ENCODE measurements at regions not wholly inside any gene's neighbourhood (a gene's known extent, or its start where the extent isn't known, plus 50 kb on each side); places are given as distances from the start of the nearest gene placed in this dataset.
"Not testable (repeated sequence)": the region's sequence is repeated elsewhere in the genome, so short reads cannot be mapped to it uniquely, and the experiment has no call there.

DNA sequence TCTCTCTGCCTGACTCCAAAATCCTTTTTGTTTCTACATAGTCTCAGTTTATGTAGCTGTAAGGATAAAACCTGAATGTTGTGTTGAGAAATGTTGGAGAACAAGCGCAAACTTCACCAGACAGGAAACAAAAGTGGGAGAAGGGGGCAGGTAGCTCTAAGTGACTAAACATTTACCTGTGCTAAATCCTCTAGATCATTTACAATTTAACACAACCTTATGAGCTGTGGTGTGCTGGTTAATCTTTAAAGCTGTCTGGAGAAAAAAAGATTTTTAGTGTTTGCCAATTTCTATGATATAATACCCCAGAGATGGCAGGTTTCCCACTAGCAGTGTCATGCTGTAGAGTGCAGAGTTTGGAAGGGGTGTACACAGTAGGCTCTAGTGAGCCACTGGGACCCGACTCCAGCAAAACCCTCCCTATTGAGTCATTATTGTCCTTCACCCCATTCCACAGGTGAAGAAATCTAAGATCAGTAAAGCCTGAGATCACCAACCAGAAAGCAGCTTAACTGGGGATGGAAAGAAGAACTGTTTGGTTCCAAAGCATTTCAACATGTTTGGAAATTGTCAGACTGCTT, 992.0 kb downstream of the DCDC2C start:
- no peak for DNase-seq (ENCODE audit: low read depth)

DNA sequence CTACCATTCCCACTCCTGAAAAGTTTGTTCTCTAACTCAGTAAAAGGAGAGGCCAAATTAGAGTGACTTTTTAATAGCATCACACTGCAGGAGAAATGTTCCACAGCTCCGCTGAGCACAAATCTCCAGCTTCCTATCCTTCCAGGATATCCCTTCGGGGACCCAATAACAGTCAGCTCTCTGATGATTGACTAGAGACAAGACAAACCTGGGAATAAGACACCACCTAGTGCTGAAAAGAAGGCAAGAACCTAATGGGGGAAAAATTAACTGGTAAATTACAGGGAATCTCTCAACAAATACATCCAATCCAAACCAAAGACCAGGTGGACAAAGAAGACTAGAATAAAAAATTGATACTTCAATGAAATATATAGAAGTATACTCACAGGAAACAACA, 977.1 kb upstream of the SOX11 start:
- no peak for DNase-seq (ENCODE audit: low read depth)

DNA sequence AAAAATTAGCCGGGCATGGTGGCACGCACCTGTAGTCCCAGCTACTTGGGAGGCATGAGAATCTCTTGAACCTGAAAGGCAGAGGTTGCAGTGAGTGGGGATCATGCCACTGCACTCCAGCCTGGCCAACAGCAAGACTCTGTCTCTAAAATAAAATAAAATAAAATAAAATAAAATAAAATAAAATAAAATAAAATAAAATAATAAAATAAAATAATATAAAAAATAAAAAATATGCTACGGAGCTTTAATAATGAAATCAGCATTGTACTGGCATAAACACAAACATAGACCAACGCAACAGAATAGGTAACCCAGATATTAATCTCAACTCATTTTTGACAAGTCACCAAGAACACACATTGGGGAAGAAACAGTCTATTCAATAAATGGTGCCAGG, 973.4 kb upstream of the SOX11 start:
- DNase-seq (ENCODE audit: low read depth): no peak

DNA sequence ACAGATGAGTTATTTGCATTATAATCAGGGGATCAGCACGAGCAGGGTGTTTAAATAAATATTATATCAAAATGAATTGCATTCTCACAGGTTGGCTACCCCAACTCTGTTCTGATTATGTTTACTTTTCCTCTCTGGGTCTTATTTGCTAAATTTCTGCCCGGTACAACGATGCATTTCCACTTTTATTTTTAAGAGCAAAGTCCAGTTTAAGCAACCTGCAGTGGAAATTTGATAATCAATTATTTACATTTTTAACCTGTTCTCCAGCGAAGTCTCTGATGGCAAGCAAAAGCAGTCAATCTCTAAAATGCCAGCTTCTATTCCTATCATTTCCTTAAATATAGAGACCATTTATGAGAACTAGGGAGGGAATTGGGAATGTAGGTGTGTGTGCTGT, 966.6 kb upstream of the SOX11 start:
- no peak for DNase-seq (ENCODE audit: low read depth)

DNA sequence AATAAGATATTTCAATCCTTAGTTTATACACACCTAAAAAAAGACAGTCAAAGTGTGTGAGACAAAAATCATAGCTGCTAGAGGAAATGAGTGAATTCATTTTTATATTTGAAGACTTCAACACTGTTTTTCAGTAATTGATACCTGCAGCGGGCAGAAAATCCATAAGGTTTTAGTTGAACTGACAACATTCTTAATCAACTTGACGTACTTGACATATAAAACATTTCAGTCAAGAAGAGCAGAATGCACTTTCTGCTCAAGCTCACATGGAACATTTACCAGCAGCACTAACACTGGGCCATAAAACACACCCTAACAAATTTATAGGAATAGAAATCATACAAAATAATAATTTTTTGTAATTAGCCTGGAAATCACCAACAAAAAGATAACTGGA, 959.6 kb upstream of the SOX11 start:
- no peak for DNase-seq (ENCODE audit: low read depth)

DNA sequence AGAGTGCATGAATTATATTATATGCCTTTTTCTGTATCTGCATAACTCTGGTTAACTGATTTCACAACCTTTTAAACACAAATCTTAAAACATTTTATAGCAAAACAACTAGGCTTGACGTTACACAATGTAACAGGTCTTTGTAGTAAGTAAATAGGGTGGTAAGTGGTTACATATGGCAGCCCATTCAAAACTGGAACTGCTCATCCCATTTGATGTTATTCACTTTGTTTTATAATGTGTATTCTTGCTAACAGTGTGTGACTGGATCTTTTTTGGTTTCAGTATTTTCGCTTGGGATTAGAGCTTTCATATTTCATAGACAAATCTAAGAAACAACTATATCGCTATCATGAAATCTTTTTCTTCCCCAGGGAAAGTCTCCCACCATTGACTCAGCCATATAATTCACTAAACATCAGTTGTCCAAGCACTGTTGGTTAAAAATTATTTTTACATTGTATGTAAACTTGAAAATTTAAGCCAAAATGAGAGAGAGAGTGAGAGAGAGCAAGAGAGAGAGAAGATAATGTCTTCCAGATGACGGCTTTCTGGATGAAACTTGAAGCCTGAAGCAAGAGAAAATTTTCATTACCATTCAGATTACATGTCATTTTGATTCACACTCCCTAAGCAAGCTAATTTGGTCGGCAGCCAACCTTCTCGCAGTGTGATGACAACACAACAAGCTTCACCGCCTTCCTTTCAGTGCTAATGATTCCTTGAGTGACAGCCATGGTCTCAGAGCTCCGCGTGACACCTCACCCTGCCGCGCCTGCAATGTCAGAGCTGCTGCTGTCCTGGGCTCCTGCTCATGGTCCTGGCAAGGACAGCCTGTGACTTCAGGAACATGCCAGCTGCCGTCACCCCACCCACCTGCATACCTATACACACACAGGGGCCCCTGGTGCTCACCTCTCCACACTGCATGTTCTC, 946.9 kb upstream of the SOX11 start:
- DNase-seq (ENCODE audit: low read depth): no peak

DNA sequence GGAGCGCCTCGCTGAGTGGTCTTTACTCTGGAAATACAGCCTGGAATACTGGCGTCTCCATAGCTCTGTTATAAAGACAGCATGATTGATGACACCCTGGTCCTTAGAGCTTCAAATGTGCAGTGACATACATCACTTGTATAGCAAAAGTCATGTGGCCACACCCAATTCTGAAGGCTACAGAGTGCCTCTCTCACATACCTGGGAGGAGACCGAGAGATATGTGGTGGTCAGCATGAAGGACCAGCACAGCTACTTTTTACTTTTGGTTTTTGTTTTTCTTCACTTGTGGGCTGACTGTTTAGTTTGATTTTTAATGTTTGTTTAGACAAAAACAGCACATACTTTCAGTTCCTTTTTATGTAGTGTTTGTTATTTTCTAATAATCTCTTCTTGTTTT, 938.5 kb upstream of the SOX11 start:
- no peak for DNase-seq (ENCODE audit: low read depth)

DNA sequence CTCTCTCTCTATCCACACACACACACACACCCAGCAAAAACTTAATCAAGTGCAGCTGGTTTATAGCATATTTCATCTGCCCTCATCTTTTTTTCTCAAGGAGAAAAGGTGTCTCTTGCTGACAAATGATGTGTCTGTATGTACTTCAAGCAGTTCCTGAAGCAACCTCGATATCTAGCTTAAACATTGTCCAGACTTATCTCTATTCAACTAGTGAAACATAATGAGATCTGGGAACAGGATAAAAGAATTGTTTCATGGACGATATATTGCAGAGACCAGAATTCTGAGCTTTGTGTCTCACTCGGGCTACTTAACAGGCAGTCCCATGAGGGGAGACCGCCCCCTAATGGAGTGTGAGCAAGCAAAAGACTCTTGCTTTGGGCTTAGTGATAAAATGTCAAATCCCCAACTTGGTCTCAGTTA, 929.2 kb upstream of the SOX11 start:
- no peak for DNase-seq (ENCODE audit: low read depth)

DNA sequence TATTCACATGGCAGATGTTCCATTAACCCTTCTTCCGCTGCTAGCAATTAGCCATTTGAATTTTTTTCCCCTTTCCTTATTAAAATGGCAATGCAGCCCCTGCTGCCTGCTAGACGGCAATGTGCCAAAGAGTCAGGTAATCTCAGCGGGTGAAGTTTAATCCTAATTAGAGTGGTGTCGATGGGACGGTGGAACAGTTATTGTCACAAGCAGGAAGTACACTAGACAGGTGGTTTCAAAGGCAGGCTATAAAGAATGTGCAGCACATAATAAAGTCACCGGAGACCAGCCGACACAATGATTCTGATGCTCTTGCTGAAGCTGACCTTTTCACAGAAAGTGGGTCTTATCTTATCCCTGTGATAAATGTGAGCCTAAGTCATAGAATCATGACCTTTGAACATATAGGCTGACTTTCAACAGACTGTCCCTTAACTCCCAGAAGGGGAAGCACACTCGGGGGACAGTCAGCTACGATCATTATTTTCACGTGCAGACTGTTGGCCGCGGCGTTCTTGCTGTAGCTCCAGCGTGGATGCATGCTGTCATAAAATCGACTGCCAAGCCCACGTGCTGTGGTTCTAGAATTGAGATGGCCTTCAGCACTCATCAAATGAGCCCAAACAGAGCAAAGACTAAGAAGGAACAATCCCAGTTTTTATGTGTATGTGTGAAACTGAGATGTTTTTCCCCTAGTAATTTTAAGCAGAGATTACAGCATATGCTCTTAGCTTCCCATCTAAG, 926.2 kb upstream of the SOX11 start:
- DNase-seq (ENCODE audit: low read depth): no peak

DNA sequence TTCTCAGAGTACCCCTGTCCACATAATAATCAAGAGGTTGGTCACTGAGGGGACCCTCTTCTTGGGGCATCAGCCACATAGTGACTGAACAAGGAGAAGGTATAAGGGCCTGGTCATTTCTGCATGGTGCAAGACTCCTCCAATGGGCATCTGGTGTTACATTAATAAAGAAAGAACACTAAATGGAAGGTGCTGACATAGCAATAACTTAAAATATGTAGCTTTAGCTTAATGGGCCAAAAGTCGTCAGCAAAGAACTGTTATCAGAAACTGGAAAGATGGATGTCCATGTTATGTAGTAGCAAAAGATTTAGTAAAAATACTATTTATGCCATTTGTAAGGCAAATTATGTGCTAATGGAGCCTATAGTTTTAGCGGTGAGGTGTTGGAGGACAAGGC, 916.5 kb upstream of the SOX11 start:
- DNase-seq (ENCODE audit: low read depth): no peak

DNA sequence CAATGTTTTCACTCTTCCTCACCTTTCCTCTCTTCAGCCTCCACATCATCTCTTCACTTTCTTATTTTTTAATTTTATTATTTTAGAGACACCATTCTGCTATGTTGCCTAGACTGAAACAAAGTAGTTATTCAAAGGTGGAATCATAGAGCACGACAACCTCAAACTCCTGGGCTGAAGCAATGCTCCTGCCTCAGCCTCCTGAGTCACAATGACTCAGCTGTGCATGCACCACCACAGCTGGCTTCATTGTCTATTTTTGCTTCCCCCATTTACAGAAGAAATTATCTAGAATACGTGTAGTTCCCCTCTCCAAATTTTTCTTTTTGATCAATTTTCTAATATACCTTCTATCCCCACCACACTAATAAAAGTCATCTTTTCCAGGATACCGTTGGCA, 911.5 kb upstream of the SOX11 start:
- no peak for DNase-seq (ENCODE audit: low read depth)

DNA sequence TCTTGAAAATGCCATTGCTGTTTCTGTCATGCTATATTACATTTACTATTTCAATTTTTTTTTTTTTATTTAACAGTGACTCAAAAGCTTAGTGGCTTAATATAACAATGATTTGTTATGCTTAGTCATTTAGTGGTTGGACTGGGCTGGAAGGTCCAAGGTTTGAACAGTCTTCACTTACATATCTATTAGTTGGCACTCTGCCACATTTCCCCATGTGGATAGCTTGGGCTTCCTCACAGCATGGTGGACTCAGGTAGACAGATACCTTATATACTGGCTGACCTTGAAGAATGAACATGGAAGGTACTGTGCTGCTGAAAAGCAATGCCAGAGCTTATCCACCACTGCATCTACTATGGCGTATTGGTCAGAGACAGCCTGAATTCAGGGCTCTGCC, 909.5 kb upstream of the SOX11 start:
- no peak for DNase-seq (ENCODE audit: low read depth)

DNA sequence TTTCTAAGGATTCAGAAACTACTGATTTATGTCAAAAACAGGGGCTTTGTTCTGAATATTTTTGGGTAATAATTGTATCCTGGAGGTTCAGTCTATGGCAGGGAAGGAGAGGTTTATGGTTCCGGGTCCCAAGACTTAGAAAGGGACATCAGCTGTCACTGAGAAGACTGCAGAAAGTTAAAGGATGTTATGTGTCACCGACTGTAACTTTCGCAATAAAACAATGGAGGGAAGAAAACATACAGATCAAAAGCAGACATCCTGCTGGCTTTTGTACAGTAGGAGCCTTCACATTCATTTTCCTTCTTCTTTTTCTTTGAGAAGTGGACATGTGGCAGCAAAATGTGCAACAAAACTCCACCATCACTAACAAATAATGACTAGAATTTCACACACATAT, 900.7 kb upstream of the SOX11 start:
- DNase-seq (ENCODE audit: low read depth): no peak

DNA sequence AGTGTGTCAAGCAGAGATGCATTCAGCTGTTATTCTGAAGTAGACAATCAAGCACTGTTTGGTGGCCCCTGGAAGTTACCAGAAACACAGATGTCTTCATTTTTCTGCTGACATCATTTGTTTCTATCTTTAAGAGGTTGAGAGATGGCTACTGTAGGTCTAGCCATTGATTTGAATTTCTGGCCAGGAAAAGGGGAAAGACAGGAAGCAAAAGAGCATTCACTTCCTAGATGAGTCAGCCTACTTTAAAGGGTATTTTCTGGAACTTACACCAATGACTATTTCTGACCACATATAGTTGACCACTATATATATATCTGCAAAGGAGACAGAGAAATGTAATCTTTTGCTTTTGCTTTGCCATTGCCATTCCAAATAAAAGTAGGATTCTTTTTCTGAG, 900.1 kb upstream of the SOX11 start:
- DNase-seq (ENCODE audit: low read depth): no peak

DNA sequence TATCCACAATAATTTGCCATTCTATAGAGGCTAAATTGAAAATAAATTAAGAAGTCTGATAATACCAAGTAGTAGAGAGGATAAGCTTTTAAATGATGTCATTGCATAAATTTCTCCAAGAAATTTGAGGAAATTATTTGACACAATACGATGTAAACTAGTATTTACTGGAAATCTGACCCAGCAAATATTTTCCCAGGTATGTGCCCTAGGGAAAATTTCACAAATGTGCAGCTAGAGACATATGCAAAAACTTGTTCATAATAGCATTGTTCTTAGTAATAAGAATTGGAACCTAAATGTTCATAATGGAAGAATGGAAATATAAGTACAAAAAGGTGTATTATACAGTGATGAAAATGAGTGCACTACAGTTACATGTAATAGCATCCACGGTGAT, 888.8 kb upstream of the SOX11 start:
- DNase-seq (ENCODE audit: low read depth): no peak

DNA sequence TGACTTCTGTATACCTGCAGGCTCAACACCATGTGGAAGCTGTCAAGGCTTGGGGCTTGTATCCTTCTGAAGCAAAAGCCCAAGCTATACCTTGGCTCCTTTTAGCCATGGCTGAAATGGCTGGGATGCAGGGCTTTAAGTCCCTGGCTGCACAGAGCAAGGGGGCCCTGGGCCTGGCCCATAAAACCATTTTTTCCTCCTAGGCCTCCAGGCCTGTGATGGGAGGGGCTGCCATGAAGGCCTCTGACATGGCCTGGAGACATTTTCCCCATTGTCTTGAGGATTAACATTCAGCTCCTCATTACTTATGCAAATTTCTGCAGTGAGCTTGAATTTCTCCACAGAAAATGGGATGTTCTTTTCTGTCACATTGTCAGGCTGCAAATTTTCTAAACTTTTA, 878.0 kb upstream of the SOX11 start:
- not testable (repeated sequence) for DNase-seq (ENCODE audit: low read depth)

DNA sequence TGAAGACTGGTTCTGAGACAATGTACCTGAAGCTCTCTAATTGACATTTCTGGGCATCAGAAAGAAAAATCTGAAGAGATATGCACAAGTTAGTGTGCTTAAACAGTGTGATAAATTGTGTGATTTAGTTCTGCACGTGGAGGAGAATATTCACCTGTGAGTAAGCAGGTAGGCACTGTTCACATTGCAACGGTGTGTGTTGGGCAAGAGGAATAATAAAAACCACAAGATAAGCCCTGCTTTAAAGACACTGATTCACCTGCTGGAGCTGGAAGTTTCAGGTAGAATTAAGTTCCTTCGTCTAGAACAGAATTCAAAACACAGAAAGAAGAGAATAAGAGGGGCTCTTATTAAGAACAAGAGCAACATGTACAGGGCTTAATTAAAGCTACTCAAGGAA, 864.3 kb upstream of the SOX11 start:
- DNase-seq (ENCODE audit: low read depth): no peak

DNA sequence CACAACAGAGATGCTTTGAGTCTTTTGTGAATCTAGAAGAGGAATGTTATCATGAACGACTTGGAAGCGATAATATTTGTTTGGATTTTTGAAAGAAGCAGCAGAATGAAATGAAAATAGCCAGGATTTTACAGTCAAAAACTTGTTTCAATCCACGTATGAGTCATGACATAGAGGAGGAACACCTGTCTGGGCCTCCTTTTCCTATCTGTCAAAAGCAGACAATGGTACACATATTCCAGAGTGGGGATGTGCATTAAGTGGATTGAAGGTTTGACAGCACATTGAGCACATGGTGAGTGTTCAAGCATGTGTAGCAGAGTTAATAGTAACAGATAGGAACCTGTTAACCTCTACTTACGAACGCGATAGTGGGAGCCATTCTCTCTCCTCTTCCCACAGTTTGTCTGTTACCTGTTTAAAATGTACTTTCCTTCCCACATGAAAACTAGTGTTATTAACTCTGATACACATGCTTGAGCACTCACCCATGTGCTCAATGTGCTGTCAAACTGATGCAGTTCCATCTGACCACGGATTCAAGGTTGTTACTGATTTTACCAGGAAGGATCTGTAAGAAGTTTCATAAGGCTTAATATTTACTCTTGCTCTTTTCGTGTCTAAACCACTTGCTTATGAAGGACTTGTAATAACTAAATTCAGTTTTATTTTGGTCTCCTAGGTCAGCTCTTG, 863.4 kb upstream of the SOX11 start:
- no peak for DNase-seq (ENCODE audit: low read depth)

DNA sequence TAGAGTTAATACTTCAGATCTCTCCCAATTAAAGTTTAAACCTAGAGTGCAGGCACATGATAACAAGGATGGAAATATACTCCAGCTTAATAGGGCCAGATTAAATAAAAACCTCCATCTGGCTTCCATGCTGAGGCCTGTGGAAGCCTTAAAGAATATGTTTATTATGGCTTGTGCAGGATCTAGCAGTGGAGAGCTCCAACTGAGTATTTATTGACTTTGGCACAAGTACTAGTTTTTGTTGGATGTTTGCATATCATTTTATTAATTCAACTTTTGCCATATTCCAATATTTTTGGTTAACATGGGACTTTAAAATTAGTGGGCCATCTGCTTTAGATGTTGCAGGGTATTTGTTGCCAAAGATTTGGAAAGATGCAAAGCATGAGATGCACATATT, 860.4 kb upstream of the SOX11 start:
- no peak for DNase-seq (ENCODE audit: low read depth)

DNA sequence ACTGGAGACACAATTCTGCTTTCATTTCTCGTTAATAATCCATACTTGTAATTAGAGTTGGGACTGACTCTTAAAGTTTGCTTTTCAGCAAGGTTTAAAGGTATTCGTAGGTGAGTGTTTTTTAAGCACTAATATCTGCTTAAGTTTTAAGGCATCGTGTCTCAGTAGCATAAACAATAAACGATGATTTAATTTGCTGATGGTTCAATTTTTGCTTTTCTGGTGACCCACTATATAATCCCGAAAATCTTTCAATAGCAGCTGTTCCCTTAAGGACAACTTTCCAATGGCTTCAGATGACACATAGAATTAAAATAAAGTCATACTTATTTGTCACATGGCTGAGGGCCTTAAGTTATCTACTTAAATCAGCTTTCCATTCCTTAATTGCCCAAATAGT, 859.5 kb upstream of the SOX11 start:
- DNase-seq (ENCODE audit: low read depth): no peak

DNA sequence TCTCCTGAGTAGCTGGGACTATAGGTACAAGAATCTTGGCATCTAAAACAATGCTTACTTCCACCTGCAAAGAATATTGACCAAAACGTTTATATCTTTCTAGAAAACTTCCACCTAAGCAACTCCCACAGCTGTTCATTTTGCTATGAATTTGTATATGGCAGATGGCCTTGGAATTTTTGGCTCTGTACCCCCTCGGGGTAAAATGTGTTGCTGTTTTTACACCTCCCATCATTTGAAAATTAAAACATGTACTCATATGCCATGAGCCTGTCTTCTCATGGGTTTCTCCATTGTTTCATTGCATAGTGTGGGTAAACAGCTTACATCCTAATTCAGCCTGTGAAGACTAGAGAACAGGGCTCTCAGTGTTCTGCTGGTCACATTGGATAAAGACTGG, 853.6 kb upstream of the SOX11 start:
- DNase-seq (ENCODE audit: low read depth): no peak

DNA sequence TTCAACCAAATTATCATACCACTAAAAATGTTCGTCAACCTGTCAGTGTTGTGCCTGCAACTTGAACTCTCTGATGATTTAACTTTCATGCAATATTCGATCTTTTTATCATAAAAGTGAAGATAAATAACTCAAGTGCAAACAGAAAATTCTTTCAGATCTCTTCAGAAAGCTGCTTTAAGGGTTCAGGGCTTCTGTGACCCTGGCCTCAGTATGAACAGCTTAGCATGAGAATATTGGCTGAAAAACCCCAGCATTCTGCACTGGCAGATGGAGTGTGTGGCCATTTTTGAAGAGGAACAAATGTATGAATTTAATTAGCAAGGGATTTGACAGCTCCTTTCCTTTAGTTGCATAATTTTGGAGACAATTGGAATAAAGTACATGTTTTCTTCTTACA, 851.4 kb upstream of the SOX11 start:
- no peak for DNase-seq (ENCODE audit: low read depth)
